ENCODE measurements at regions not wholly inside any gene's neighbourhood (a gene's known extent, or its start where the extent isn't known, plus 50 kb on each side); places are given as distances from the start of the nearest gene placed in this dataset.

GRCh38 chr22:27648853-27649252, 152.7 kb downstream of the MN1 start:
- CTCF ChIA-PET, result no interaction called here
- no peak for TF ChIP-seq CTCF (conservative IDR thresholded peaks at IDR 0.05; ENCODE audit: low read depth)
- H3K27ac ChIP-seq, result no peak overlapping the region
- POLR2A ChIA-PET (ENCODE audit: low non-redundant PET), result no interaction called here
- no peak for DNase-seq (ENCODE audit: low spot score)

GRCh38 chr22:27650572-27650971, 151.0 kb downstream of the MN1 start:
- no peak for DNase-seq (ENCODE audit: low spot score)
- CTCF ChIA-PET, result interaction anchor here (0.5 kb wide), 1 partner anchor 769 kb away, joined by 3 read pairs; no protein-coding TSS in a partner anchor
- POLR2A ChIA-PET (ENCODE audit: low non-redundant PET), result no interaction called here
- H3K27ac ChIP-seq, result no peak overlapping the region
- TF ChIP-seq CTCF (conservative IDR thresholded peaks at IDR 0.05; ENCODE audit: low read depth), result no peak

GRCh38 chr22:27650985-27651384, 150.6 kb downstream of the MN1 start:
- POLR2A ChIA-PET (ENCODE audit: low non-redundant PET), result no interaction called here
- no peak for TF ChIP-seq CTCF (conservative IDR thresholded peaks at IDR 0.05; ENCODE audit: low read depth)
- no peak overlapping the region for H3K27ac ChIP-seq
- DNase-seq (ENCODE audit: low spot score), result no peak
- CTCF ChIA-PET, result interaction anchor here (0.5 kb wide), 1 partner anchor 770 kb away, joined by 3 read pairs; no protein-coding TSS in a partner anchor

GRCh38 chr22:27651486-27651885, 150.1 kb downstream of the MN1 start:
- POLR2A ChIA-PET (ENCODE audit: low non-redundant PET), result no interaction called here
- TF ChIP-seq CTCF (conservative IDR thresholded peaks at IDR 0.05; ENCODE audit: low read depth), result no peak
- CTCF ChIA-PET, result no interaction called here
- no peak overlapping the region for H3K27ac ChIP-seq
- no peak for DNase-seq (ENCODE audit: low spot score)

GRCh38 chr22:27654546-27655445, 146.8 kb downstream of the MN1 start:
- TF ChIP-seq CTCF (conservative IDR thresholded peaks at IDR 0.05; ENCODE audit: low read depth), result no peak
- no peak for DNase-seq (ENCODE audit: low spot score)
- POLR2A ChIA-PET (ENCODE audit: low non-redundant PET), result no interaction called here
- CTCF ChIA-PET, result interaction anchor here (0.6 kb wide), 1 partner anchor 241 kb away, joined by 5 read pairs; no protein-coding TSS in a partner anchor
- H3K27ac ChIP-seq, result no peak overlapping the region

GRCh38 chr22:27655582-27656185, 145.9 kb downstream of the MN1 start:
- POLR2A ChIA-PET (ENCODE audit: low non-redundant PET), result no interaction called here
- no peak for TF ChIP-seq CTCF (conservative IDR thresholded peaks at IDR 0.05; ENCODE audit: low read depth)

More at GRCh38 chr22:27655582-27656185, 145.9 kb downstream of the MN1 start:
- CTCF ChIA-PET, result no interaction called here
- no peak overlapping the region for H3K27ac ChIP-seq
- no peak for DNase-seq (ENCODE audit: low spot score)
